SJSA1 (cell line): ENCODE measurements at regions not wholly inside any gene's neighbourhood (a gene's known extent, or its start where the extent isn't known, plus 50 kb on each side); places are given as distances from the start of the nearest gene placed in this dataset.

Source experiments
- DNase-seq, 2 experiments: peaks; one replicate each; pipeline ENCODE4 v3.0.0-alpha.2; 2015 to 2020; ENCODE audit warnings: low spot score in 2 of 2, low read depth in 1 of 2
- H3K27ac ChIP-seq: fragments of 250-450 bp; sonication (Bioruptor Pico); 2 replicates; pipeline ENCODE4 v1.5.1; 2020; ENCODE audit warnings: mild to moderate bottlenecking, moderate library complexity
- H3K27me3 ChIP-seq: fragments of 250-450 bp; sonication (Bioruptor Pico); replicated peaks from 2 replicates; pipeline ENCODE4 v1.5.1; 2020; ENCODE audit warnings: mild to moderate bottlenecking, moderate library complexity
- H3K36me3 ChIP-seq: fragments of 250-450 bp; sonication (Bioruptor Pico); 2 replicates; pipeline ENCODE4 v1.5.1; 2020; ENCODE audit warnings: mild to moderate bottlenecking
- H3K4me1 ChIP-seq: fragments of 250-450 bp; sonication (Bioruptor Pico); replicated peaks from 2 replicates; pipeline ENCODE4 v1.6.1; 2021; ENCODE audit warnings: mild to moderate bottlenecking
- H3K4me3 ChIP-seq: fragments of 250-450 bp; sonication (Bioruptor Pico); 2 replicates; pipeline ENCODE4 v1.5.1; 2020; ENCODE audit warnings: mild to moderate bottlenecking
- H3K9me3 ChIP-seq: fragments of 250-450 bp; sonication (Bioruptor Pico); replicated peaks from 2 replicates; pipeline ENCODE4 v1.5.1; 2020; ENCODE audit warnings: mild to moderate bottlenecking

GRCh38 chr6:26221186-26221585 is 134.0 kb downstream of the HFE start:
- peaks cover 3% of the 10 kb centered on the region for H3K9me3 ChIP-seq
- no peak overlapping the region for H3K4me3 ChIP-seq
- DNase-seq, result no peak
- no peak overlapping the region for H3K27ac ChIP-seq
- H3K4me1 ChIP-seq, result peaks cover 22% of the 10 kb centered on the region
- no peaks in the 10 kb centered on the region for H3K27me3 ChIP-seq
- H3K36me3 ChIP-seq, result peaks cover 16% of the 10 kb centered on the region

- H3K27me3 ChIP-seq, result no peaks in the 10 kb centered on the region
- peaks cover 22% of the 10 kb centered on the region for H3K4me1 ChIP-seq
- H3K36me3 ChIP-seq, result peaks cover 19% of the 10 kb centered on the region
- no peak overlapping the region for H3K4me3 ChIP-seq
- DNase-seq, result no peak
- peaks cover 3% of the 10 kb centered on the region for H3K9me3 ChIP-seq
- H3K27ac ChIP-seq, result peak overlapping the region; percentile 98
Measured at GRCh38 chr6:26222571-26222970, 135.3 kb downstream of the HFE start.

GRCh38 chr6:26223228-26223627 is 136.0 kb downstream of the HFE start:
- Histone ChIP-seq H3K27ac (peak overlapping the region; percentile 98), H3K9me3 (peaks cover 3% of the 10 kb centered on the region), H3K27me3 (no peaks in the 10 kb centered on the region), H3K36me3 (peaks cover 19% of the 10 kb centered on the region), H3K4me1 (peaks cover 19% of the 10 kb centered on the region), H3K4me3 (peak overlapping the region; percentile 45)
- DNase-seq, result no peak

- H3K27me3 ChIP-seq, result no peaks in the 10 kb centered on the region
- peaks cover 17% of the 10 kb centered on the region for H3K4me1 ChIP-seq
- peak overlapping the region; percentile 45 for H3K4me3 ChIP-seq
- H3K9me3 ChIP-seq, result peaks cover 3% of the 10 kb centered on the region
- H3K27ac ChIP-seq, result peak overlapping the region; percentile 98
- DNase-seq, result peak; percentile 83 to 97
- H3K36me3 ChIP-seq, result peaks cover 19% of the 10 kb centered on the region
Measured at GRCh38 chr6:26223650-26224546, 136.7 kb downstream of the HFE start.

GRCh38 chr6:26224547-26224912 is 137.3 kb downstream of the HFE start:
- H3K4me3 ChIP-seq, result peak overlapping the region; percentile 45
- peaks cover 17% of the 10 kb centered on the region for H3K4me1 ChIP-seq
- H3K9me3 ChIP-seq, result peaks cover 3% of the 10 kb centered on the region
- peak overlapping the region; percentile 98 for H3K27ac ChIP-seq
- peaks cover 19% of the 10 kb centered on the region for H3K36me3 ChIP-seq
- no peak for DNase-seq
- no peaks in the 10 kb centered on the region for H3K27me3 ChIP-seq

GRCh38 chr6:26224940-26225847 is 138.0 kb downstream of the HFE start:
- no peaks in the 10 kb centered on the region for H3K27me3 ChIP-seq
- H3K36me3 ChIP-seq, result peaks cover 19% of the 10 kb centered on the region
- peaks cover 3% of the 10 kb centered on the region for H3K9me3 ChIP-seq
- peak overlapping the region; percentile 45 for H3K4me3 ChIP-seq
- DNase-seq, result peak in 1 of 2 experiments; percentile 36
- H3K4me1 ChIP-seq, result peaks cover 17% of the 10 kb centered on the region
- peak overlapping the region; percentile 98 for H3K27ac ChIP-seq

- Histone ChIP-seq H3K4me3 (no peak overlapping the region), H3K27ac (no peak overlapping the region)
- no peak for DNase-seq
Measured at GRCh38 chr6:26225848-26226578, 138.8 kb downstream of the HFE start.

GRCh38 chr6:26226579-26226967 is 138.4 kb upstream of the BTN3A2 start:
- Histone ChIP-seq H3K4me1 (peaks cover 17% of the 10 kb centered on the region), H3K27ac (no peak overlapping the region), H3K27me3 (no peaks in the 10 kb centered on the region), H3K36me3 (peaks cover 19% of the 10 kb centered on the region), H3K9me3 (peaks cover 3% of the 10 kb centered on the region), H3K4me3 (no peak overlapping the region)
- DNase-seq, result no peak

More at GRCh38 chr6:26225848-26226578, 138.8 kb downstream of the HFE start:
- H3K9me3 ChIP-seq, result peaks cover 3% of the 10 kb centered on the region
- no peaks in the 10 kb centered on the region for H3K27me3 ChIP-seq
- H3K4me1 ChIP-seq, result peaks cover 17% of the 10 kb centered on the region
- H3K36me3 ChIP-seq, result peaks cover 19% of the 10 kb centered on the region

GRCh38 chr6:26230351-26230750 is 134.6 kb upstream of the BTN3A2 start:
- no peak overlapping the region for H3K4me3 ChIP-seq
- H3K4me1 ChIP-seq, result peaks cover 27% of the 10 kb centered on the region
- H3K27me3 ChIP-seq, result no peaks in the 10 kb centered on the region
- H3K27ac ChIP-seq, result no peak overlapping the region
- DNase-seq, result no peak
- H3K36me3 ChIP-seq, result peaks cover 10% of the 10 kb centered on the region
- H3K9me3 ChIP-seq, result no peaks in the 10 kb centered on the region

GRCh38 chr6:26231006-26231587 is 133.9 kb upstream of the BTN3A2 start:
- no peak overlapping the region for H3K4me3 ChIP-seq
- H3K27ac ChIP-seq, result no peak overlapping the region
- no peaks in the 10 kb centered on the region for H3K9me3 ChIP-seq
- H3K36me3 ChIP-seq, result peaks cover 3% of the 10 kb centered on the region; the same call in 1 of the 2 replicates
- H3K4me1 ChIP-seq, result peaks cover 28% of the 10 kb centered on the region
- H3K27me3 ChIP-seq, result no peaks in the 10 kb centered on the region
- no peak for DNase-seq

- Histone ChIP-seq H3K4me3 (peak overlapping the region; percentile 39), H3K9me3 (no peaks in the 10 kb centered on the region), H3K27me3 (no peaks in the 10 kb centered on the region), H3K4me1 (peaks cover 28% of the 10 kb centered on the region), H3K27ac (no peak overlapping the region), H3K36me3 (no peaks in the 10 kb centered on the region)
- no peak for DNase-seq
Measured at GRCh38 chr6:26232306-26232939, 132.6 kb upstream of the BTN3A2 start.

GRCh38 chr6:26232940-26233648 is 131.9 kb upstream of the BTN3A2 start:
- H3K27me3 ChIP-seq, result no peaks in the 10 kb centered on the region
- H3K9me3 ChIP-seq, result no peaks in the 10 kb centered on the region
- peaks cover 28% of the 10 kb centered on the region for H3K4me1 ChIP-seq
- peak overlapping the region; percentile 39 for H3K4me3 ChIP-seq
- H3K36me3 ChIP-seq, result no peaks in the 10 kb centered on the region
- peak in 1 of 2 experiments; percentile 34 for DNase-seq
- H3K27ac ChIP-seq, result peak overlapping the region; percentile 83
